Panc1 (cell line): ENCODE measurements at regions not wholly inside any gene's neighbourhood (a gene's known extent, or its start where the extent isn't known, plus 50 kb on each side); places are given as distances from the start of the nearest gene placed in this dataset.

Experiments used
- CTCF ChIP-seq: fragments of 450-650 bp; IDR thresholded peaks from 2 replicates; pipeline ENCODE4 v1.5.1; 2017; ENCODE audit warnings: mild to moderate bottlenecking
- POLR2AphosphoS5 ChIP-seq: IDR thresholded peaks from 2 replicates; pipeline ENCODE4 v1.6.1; 2012; ENCODE audit warnings: mild to moderate bottlenecking, low read depth, low read length, moderate library complexity
- REST ChIP-seq, 2 experiments: IDR thresholded peaks; 2 replicates each; pipeline ENCODE4 v1.6.1; 2011 to 2012; ENCODE audit warnings: low read depth in 2 of 2, control low read depth in 1 of 2, low read length in 1 of 2, mild to moderate bottlenecking in 1 of 2, moderate library complexity in 1 of 2; ENCODE audit not compliant: insufficient read depth in 1 of 2
- SIN3A ChIP-seq: IDR thresholded peaks from 2 replicates; pipeline ENCODE4 v1.6.1; 2012; ENCODE audit warnings: low read depth, mild to moderate bottlenecking, low read length, moderate library complexity, borderline replicate concordance; ENCODE audit not compliant: insufficient read depth
- TCF7L2 ChIP-seq: IDR thresholded peaks from 2 replicates; pipeline ENCODE4 v1.6.1; 2011; ENCODE audit warnings: mild to moderate bottlenecking, low read depth, low read length, inconsistent platforms

- TF ChIP-seq CTCF, result no peak
- no peak for TF ChIP-seq POLR2AphosphoS5
- TF ChIP-seq REST (IDR thresholded peaks at IDR 0.05; ENCODE audit: insufficient read depth in 1 of 2, low read depth in 2 of 2, low read length in 1 of 2), result no peak
- no peak for TF ChIP-seq TCF7L2
- TF ChIP-seq SIN3A, result no peak
Measured at GRCh38 chr9:7500521-7500920, 299.1 kb downstream of the DMAC1 start.
